Hindlimb muscle (tissue), 1 donor: ENCODE measurements at regions not wholly inside any gene's neighbourhood (a gene's known extent, or its start where the extent isn't known, plus 50 kb on each side); places are given as distances from the start of the nearest gene placed in this dataset.

ENCODE experiments used
- DNase-seq: peaks from one replicate; pipeline ENCODE4 v3.0.0-alpha.2; 2013

DNA sequence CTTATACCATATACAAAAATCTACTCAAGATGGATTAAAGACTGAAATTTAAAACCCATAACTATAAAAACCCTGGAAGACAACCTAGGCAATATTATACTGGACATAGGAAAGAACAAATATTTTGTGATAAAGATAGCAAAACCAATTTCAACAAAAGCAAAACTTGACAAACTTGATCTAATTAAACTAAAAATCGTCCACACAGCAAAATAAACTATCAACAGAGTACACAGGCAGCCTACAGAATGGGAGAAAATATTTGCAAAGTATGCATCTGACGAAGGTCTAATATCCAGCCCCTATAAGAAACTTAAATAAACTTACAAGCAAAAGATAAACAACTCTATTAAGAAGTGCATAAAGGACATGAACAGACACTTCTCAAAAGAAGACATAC is 240.1 kb downstream of the HGF start:
- no peak for DNase-seq

- no peak for DNase-seq
These were observed 242.2 kb downstream of the HGF start for GRCh38 chr7:81527651-81528050.

GRCh38 chr7:81526971-81527370 is 242.9 kb downstream of the HGF start:
- no peak for DNase-seq

DNA sequence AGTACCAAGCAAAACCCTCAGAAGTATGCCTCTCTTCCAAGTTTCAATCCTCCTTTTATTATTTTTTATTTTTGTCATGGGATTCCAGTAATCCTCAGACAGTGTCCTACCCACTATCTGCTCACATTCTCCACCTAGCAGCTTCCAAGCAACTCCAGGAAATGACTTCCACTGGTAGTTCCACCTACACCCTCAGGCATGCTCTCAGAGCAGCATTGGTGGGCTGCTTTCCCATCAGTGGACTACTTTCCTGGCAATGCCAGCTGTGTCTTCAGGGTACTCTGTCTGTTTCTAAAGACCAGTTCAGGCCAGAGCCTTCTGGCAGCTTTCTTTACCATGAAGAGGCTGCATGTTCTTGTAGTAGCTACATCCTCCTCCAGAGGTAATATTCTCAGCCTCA is 244.0 kb downstream of the HGF start:
- no peak for DNase-seq

- DNase-seq = no peak
These were observed 250.0 kb downstream of the HGF start for GRCh38 chr7:81519886-81520285.

DNA sequence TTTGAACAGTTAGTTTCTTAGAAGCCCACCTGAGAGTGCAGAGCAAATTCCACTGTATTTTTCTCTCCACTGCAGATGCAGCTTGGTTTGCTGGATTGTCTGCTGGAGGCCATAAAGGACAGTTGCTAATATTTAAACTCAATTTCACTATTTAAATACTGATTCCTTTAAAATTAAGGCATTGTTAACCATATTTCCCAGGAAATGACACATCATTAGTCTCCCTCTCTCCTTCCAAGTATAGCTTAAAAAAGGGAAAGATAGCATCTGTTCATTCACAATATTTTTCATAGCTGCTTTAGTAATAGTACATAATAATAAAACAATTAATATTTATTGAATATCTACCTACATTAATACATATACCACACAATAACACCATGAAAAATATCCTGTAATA is 252.9 kb downstream of the HGF start:
- DNase-seq = no peak

DNA sequence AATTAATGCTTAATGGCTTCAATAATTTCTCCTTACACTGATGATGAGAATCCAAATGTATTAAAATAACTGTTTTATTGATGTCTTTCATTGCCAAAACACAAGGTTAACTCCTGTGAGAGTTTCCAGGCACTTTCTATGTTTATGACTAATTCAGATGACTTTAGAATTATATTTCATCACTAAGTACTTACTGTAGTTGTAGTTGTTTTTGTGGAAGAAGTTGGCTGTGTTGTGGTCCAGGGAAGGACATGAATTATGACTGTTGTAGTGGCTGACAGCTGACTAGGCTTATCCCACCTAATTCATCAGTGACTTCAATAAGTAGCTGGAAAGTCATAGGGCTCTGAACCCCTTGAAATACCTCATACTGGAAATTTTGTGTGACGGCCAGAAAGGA is 254.8 kb downstream of the HGF start:
- peak; percentile 29 for DNase-seq

GRCh38 chr7:81514546-81514945 is 255.3 kb downstream of the HGF start:
- no peak for DNase-seq

DNA sequence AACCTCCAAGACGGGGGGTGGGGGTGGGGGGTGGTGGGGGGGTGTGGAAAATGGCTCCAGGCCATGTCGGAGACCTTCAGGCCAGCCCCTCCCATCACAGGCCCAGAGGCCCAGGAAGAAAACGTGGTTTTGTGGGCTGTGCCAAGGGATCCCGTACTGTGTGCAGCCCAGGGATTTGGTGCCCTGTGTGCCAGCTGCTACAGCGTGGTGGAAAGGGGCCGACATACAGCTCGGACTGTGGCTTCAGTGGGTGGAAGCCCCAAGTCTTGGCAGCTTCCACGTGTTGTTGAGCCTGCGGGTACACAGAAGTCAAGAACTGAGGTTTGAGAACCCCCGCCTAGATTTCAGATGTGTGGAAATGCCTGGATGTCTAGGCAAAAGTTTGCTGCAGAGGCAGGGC is 259.7 kb downstream of the HGF start:
- no peak for DNase-seq

DNA sequence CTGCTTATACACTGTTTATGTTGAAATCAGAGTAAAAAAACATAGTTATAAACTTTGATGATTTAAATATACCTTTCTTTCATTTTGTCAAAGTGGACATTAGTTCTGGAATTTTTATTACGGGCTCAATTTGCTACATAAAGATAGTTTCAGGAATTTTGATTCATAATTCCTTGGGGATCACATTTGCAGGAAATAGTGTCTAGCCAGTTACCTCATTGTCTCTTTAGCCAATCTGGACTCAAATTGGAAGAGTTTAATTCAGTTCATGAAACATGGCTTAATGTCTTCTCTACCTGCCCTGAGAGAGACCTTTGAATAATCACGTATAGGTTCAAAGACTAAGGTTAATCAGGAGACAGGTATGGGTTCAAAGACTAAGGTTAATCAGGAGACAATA is 262.6 kb downstream of the HGF start:
- no peak for DNase-seq

DNA sequence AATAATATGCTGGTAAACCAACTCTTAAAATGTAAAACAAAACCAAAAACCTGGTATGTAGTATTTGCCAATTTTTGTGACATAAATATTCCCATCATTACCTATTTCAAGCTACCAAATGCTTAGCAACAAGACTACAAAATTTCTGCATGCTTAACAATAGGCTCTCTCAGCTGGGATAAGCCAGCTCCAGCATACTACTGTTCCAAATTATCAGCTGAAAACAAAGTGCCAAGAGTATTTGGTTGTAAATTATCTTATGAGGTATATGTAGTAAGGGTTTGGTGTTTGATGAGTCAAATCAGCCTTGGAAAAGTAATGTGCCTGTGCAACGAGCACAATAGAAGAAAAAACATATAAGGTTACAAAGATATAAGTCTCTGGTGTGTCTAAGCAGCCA is 263.2 kb downstream of the HGF start:
- no peak for DNase-seq

- DNase-seq = no peak
These were observed 266.1 kb downstream of the HGF start for GRCh38 chr7:81503771-81504170.

- DNase-seq = no peak
These were observed 266.5 kb downstream of the HGF start for GRCh38 chr7:81503336-81503735.

DNA sequence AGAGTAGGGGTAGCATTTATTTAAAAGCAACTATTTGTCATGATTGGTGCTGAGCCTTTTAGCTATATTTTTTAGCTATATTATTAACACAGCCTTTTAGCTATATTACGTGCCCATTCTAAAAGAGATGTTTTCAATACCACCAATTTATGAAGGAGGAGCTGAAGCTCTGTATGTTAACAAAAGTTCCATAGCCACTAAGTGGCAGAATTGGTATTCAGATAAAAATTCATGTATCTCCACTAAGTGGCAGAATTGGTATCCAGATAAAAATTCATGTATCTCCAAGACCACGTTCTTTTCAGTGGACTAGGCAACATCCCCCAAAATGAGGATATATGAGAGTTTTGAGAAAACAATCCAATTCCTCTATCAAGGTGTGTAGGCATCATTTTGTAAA is 268.6 kb downstream of the HGF start:
- DNase-seq = no peak

GRCh38 chr7:81500631-81501030 is 269.2 kb downstream of the HGF start:
- no peak for DNase-seq

- DNase-seq = peak; percentile 72
These were observed 270.4 kb downstream of the HGF start for GRCh38 chr7:81499262-81500116.

DNA sequence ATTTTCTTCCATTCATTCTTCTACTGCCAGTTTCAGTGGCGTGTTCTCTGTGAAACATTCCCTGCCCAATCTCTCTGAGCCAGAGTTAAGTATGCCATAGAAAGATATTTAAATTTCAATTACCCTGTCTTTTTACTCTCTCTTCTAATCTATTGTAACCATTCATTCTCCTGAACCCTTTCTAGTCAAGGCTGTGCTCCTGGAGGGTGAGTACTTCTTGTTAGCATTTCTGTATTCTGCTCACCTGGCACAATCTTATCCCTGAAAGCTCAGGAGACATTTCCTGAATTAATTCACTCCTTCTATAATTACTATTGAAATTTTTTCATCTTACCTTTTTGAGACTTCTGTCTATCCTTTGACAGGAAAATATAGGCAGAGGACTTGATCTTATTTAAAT is 271.7 kb downstream of the HGF start:
- no peak for DNase-seq

DNA sequence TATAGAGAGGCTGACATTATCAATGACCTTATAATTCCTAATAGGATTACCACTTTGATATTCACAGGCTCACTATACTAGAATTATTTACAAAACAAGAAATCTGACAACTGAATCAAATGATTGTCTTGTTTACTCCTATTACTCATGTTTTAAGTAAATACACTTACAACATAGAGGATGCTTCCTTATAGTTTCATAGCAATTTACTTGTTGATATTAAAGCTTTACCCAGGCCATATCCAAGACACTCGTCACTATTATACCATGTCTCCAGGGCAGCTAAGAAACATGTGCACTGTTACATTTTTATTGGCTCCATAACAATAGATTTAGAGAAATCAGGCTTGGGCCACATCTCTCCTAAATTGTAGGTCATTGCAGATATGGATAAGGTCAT is 276.9 kb downstream of the HGF start:
- DNase-seq = no peak

GRCh38 chr7:81492240-81492639 is 277.6 kb downstream of the HGF start:
- DNase-seq = no peak

- DNase-seq = no peak
These were observed 278.3 kb downstream of the HGF start for GRCh38 chr7:81491573-81491972.

- DNase-seq = no peak
These were observed 281.6 kb downstream of the HGF start for GRCh38 chr7:81488210-81488609.

DNA sequence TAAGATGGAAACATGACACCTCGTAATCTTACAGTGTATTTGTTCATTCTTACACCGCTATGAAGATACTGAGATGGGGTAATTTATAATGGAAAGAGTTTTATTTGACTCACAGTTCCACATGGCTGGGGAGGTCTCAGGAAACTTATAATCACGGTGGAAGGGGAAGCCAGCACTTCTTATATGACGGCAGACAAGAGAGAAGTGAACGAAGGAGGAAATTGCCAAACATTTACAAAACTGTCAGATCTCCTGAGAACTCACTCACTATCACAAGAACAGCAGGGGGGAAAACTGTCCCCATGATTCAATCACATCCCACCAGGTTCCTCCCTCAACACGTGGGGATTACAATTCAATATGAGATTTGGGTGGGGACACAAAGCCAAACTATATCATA is 282.3 kb downstream of the HGF start:
- no peak for DNase-seq

GRCh38 chr7:81484261-81484660 is 285.6 kb downstream of the HGF start:
- DNase-seq = peak; percentile 67

DNA sequence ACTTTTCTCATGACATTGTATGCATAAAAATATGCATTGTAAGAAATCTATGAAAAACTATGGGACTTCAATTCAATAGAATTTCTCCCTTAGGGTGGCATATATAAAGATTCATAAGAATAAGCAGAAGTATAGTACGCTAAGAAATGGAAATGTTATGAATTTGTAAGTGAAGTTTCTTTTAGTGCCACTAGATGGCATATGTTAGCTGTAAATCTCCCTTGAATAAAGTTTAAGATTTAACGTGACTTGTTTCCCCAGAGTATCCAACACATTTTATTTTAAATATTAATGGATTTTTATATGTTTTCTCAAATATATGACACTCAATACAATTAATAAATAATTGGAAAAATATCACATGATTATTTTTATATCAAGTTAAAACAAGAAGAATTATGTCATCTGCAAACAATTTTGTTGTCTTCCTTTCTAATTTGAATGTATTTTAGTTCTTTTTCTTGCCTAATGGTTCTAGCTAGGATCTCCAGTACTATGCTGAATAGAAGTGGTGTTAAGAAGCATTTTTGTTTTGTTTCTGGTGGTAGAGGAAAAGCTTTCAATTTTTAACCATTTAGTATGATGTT is 287.2 kb downstream of the HGF start:
- no peak for DNase-seq

GRCh38 chr7:81478664-81479063 is 291.2 kb downstream of the HGF start:
- DNase-seq = no peak
